ENCODE measurements at regions not wholly inside any gene's neighbourhood (a gene's known extent, or its start where the extent isn't known, plus 50 kb on each side); places are given as distances from the start of the nearest gene placed in this dataset.
"Not testable (repeated sequence)": the region's sequence is repeated elsewhere in the genome, so short reads cannot be mapped to it uniquely, and the experiment has no call there.

DNA sequence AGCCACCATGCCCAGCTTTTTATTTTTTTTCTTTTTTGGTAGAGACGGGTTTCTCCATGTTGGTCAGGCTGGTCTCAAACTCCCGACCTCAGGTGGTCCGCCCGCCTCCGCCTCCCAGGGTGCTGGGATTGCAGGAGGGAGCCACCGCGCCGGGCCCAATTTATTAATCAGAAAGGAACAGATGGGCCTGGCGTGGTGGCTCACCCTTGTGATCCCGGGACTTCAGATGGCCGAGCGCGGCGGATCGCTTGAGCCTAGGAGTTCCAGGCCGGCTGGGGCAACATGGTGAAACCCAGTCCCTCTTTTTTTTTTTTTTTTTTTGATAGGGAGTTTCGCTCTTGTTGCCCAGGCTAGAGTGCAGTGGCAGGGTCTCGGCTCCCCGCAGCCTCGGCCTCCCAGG is 64.6 kb downstream of the GOLGA6L7 start:
- no peak overlapping the region for H3K4me3 ChIP-seq
- no peak overlapping the region for H3K4me2 ChIP-seq
- no peaks in the 10 kb centered on the region for H3K9me3 ChIP-seq
- H3K27ac ChIP-seq: no peak overlapping the region
- no peak for ATAC-seq
- ChIA-PET POLR2A (no interaction called here), CTCF (no interaction called here)
- 92% methylated on average over 20 of the region's 20 CpGs for WGBS (ENCODE audit: missing lambda C conversion rate)
- H3K4me1 ChIP-seq: 0 out of 3 replicates have a peak, but pooled peaks cover 3% of the 10 kb centered on the region
- no peak for FAIRE-seq
- no peak for DNase-seq (ENCODE audit: low read depth in 1 of 2, low spot score in 1 of 2)
- TF ChIP-seq RCOR1 (IDR thresholded peaks at IDR 0.05; ENCODE audit: low read depth, low read length) (no peak), SREBF2 (IDR thresholded peaks at IDR 0.05) (no peak), NPAS2 (CRISPR knock-in tag; IDR thresholded peaks at IDR 0.05; ENCODE audit: borderline replicate concordance) (no peak), HDAC2 (IDR thresholded peaks at IDR 0.05) (no peak), ATOH8 (CRISPR knock-in tag; IDR thresholded peaks at IDR 0.05; ENCODE audit: low read depth) (no peak), ZNF302 (CRISPR knock-in tag; IDR thresholded peaks at IDR 0.05) (no peak), JUNB (IDR thresholded peaks at IDR 0.05) (no peak), EHF (CRISPR knock-in tag; IDR thresholded peaks at IDR 0.05) (no peak), ZC3H11A (IDR thresholded peaks at IDR 0.05) (no peak), RNF2 (IDR thresholded peaks at IDR 0.05; ENCODE audit: borderline replicate concordance, low read depth) (no peak), CEBPB (IDR thresholded peaks at IDR 0.05) (no peak), HOXB13 (CRISPR knock-in tag; IDR thresholded peaks at IDR 0.05; ENCODE audit: low read depth) (no peak), PHF8 (IDR thresholded peaks at IDR 0.05; ENCODE audit: borderline replicate concordance, low read depth) (no peak), RARB (CRISPR knock-in tag; IDR thresholded peaks at IDR 0.05) (no peak)
- TF ChIP-seq, protein P1, sequence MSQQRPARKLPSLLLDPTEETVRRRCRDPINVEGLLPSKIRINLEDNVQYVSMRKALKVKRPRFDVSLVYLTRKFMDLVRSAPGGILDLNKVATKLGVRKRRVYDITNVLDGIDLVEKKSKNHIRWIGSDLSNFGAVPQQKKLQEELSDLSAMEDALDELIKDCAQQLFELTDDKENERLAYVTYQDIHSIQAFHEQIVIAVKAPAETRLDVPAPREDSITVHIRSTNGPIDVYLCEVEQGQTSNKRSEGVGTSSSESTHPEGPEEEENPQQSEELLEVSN (IDR thresholded peaks at IDR 0.05; ENCODE audit: borderline replicate concordance, low read depth): no peak

- Histone ChIP-seq H3K9me3 (no peaks in the 10 kb centered on the region), H3K27ac (no peak overlapping the region), H3K4me3 (no peak overlapping the region), H3K4me1 (0 out of 3 replicates have a peak, but pooled peaks cover 3% of the 10 kb centered on the region), H3K4me2 (no peak overlapping the region)
- no peak for TF ChIP-seq NPAS2 (CRISPR knock-in tag; IDR thresholded peaks at IDR 0.05; ENCODE audit: borderline replicate concordance)
- no peak for ATAC-seq
- WGBS (ENCODE audit: missing lambda C conversion rate): 93% methylated on average over 21 of the region's 21 CpGs
- no peak for FAIRE-seq
- ChIA-PET CTCF (no interaction called here), POLR2A (no interaction called here)
- no peak for DNase-seq (ENCODE audit: low read depth in 1 of 2, low spot score in 1 of 2)
Observed at GRCh38 chr15:28783466-28783865, 65.0 kb downstream of the GOLGA6L7 start.

- H3K4me1 ChIP-seq; H3K9me3 ChIP-seq; H3K27ac ChIP-seq; FAIRE-seq; CTCF ChIA-PET; DNase-seq (ENCODE audit: low read depth in 1 of 2, low spot score in 1 of 2); POLR2A ChIA-PET; H3K4me3 ChIP-seq; ATAC-seq; H3K4me2 ChIP-seq: not testable (repeated sequence)
- WGBS (ENCODE audit: missing lambda C conversion rate): 88% methylated on average over 2 of the region's 2 CpGs
Observed at GRCh38 chr15:28778397-28778796, 66.2 kb upstream of the GOLGA8M start.

- H3K27ac ChIP-seq; POLR2A ChIA-PET; H3K4me1 ChIP-seq; H3K4me2 ChIP-seq; ATAC-seq; H3K9me3 ChIP-seq; CTCF ChIA-PET; DNase-seq (ENCODE audit: low read depth in 1 of 2, low spot score in 1 of 2); H3K4me3 ChIP-seq: not testable (repeated sequence)
- WGBS (ENCODE audit: missing lambda C conversion rate): 56% methylated on average over 3 of the region's 3 CpGs
- TF ChIP-seq, protein P2, sequence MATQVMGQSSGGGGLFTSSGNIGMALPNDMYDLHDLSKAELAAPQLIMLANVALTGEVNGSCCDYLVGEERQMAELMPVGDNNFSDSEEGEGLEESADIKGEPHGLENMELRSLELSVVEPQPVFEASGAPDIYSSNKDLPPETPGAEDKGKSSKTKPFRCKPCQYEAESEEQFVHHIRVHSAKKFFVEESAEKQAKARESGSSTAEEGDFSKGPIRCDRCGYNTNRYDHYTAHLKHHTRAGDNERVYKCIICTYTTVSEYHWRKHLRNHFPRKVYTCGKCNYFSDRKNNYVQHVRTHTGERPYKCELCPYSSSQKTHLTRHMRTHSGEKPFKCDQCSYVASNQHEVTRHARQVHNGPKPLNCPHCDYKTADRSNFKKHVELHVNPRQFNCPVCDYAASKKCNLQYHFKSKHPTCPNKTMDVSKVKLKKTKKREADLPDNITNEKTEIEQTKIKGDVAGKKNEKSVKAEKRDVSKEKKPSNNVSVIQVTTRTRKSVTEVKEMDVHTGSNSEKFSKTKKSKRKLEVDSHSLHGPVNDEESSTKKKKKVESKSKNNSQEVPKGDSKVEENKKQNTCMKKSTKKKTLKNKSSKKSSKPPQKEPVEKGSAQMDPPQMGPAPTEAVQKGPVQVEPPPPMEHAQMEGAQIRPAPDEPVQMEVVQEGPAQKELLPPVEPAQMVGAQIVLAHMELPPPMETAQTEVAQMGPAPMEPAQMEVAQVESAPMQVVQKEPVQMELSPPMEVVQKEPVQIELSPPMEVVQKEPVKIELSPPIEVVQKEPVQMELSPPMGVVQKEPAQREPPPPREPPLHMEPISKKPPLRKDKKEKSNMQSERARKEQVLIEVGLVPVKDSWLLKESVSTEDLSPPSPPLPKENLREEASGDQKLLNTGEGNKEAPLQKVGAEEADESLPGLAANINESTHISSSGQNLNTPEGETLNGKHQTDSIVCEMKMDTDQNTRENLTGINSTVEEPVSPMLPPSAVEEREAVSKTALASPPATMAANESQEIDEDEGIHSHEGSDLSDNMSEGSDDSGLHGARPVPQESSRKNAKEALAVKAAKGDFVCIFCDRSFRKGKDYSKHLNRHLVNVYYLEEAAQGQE (IDR thresholded peaks at IDR 0.05): peak; percentile 37; the same call in 1 of the 2 replicates
- peak; percentile 83 for FAIRE-seq
Observed at GRCh38 chr15:28772857-28773256, 60.6 kb upstream of the GOLGA8M start.

Small RNA genes in the stretch of these regions (small RNA-seq; reads per million reads assigned to genes)
- 0 reads per million in 6 experiments for gene AC055876.3

Data from A549 (cell line).